GM12873 (cell line): ENCODE measurements at regions not wholly inside any gene's neighbourhood (a gene's known extent, or its start where the extent isn't known, plus 50 kb on each side); places are given as distances from the start of the nearest gene placed in this dataset.

Experiments
- TF ChIP-seq, protein P1 (sequence below): IDR thresholded peaks from 2 replicates; pipeline ENCODE4 v1.5.1; 2012; ENCODE audit warnings: low read depth, mild to moderate bottlenecking, moderate library complexity, low read length, control low read depth; ENCODE audit not compliant: insufficient read depth; ENCODE audit errors: missing control alignments

DNA sequence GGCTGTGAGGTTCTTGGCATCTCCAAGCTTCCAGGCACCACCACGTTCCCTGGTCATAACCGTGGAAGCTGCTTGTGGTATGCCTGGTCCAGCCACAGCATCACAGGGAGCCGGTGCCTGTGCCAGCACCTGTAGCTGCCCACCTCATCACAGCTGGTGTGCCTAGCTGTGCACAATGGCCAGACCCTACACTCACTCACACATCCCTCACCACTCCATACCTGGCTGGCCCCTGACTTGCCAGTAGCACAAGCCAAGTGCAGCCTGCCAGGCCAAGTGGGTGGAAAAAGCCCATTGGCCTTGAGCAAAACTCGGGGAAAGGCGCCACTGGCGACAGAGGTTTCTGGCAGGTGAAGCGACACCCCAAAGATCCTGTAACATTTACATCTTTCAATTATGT lies 192.3 kb upstream of the MANEA start:
- TF ChIP-seq, protein P1, sequence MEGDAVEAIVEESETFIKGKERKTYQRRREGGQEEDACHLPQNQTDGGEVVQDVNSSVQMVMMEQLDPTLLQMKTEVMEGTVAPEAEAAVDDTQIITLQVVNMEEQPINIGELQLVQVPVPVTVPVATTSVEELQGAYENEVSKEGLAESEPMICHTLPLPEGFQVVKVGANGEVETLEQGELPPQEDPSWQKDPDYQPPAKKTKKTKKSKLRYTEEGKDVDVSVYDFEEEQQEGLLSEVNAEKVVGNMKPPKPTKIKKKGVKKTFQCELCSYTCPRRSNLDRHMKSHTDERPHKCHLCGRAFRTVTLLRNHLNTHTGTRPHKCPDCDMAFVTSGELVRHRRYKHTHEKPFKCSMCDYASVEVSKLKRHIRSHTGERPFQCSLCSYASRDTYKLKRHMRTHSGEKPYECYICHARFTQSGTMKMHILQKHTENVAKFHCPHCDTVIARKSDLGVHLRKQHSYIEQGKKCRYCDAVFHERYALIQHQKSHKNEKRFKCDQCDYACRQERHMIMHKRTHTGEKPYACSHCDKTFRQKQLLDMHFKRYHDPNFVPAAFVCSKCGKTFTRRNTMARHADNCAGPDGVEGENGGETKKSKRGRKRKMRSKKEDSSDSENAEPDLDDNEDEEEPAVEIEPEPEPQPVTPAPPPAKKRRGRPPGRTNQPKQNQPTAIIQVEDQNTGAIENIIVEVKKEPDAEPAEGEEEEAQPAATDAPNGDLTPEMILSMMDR = no peak

GRCh38 chr6:95387845-95388244 lies 189.5 kb upstream of the MANEA start:
- TF ChIP-seq, protein P1 = no peak

- TF ChIP-seq, protein P1 = no peak
Observed at GRCh38 chr6:95404777-95405176, 172.6 kb upstream of the MANEA start.

DNA sequence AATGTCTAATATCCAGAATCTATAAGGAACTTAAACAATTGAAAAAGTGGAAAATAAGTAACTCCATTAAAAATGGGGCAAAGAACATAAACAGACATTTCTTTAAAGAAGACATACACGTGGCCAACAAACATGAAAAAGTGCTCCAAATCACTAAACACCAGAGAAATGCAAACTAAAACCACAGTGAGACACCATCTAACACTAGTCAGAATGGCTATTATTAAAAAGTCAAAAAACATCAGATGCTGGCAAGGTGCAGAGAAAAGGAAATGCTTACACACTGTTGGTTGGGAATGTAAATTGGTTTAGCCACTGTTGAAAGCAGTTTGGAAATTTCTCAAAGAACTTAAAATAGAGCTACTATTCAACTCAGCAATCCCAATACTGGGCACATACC lies 169.2 kb upstream of the MANEA start:
- TF ChIP-seq, protein P1 = no peak

GRCh38 chr6:95410168-95410567 lies 167.2 kb upstream of the MANEA start:
- TF ChIP-seq, protein P1 = no peak

DNA sequence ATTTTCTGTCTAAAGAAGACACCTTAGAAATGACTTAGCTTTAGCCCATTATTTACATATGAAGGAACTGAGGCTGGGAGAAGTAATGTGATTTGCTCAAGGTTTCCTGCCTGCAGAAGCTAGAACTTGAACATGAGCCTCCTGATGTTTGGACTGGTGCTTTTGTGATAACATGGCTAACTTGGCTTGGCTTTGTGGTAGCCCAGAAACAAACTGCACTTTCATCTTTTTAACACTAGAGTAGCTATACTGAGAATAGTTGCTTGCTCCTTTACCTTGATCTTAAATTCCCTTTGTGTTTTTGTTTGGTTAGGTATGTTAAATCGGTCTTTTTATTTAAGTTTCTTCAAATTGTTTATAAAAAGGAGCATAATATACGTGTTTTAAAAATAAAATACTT lies 163.5 kb upstream of the MANEA start:
- TF ChIP-seq, protein P1 = no peak

GRCh38 chr6:95417856-95418255 lies 159.5 kb upstream of the MANEA start:
- TF ChIP-seq, protein P1 = no peak
